ENCODE measurements at regions not wholly inside any gene's neighbourhood (a gene's known extent, or its start where the extent isn't known, plus 50 kb on each side); places are given as distances from the start of the nearest gene placed in this dataset.

- in situ Hi-C loops (cut with HindIII; ENCODE audit: low sequenced_read_pairs): no loop called here
- no peak overlapping the region for H3K4me3 ChIP-seq (ENCODE audit: low read depth, low read length)
- TF ChIP-seq CTCF (IDR thresholded peaks at IDR 0.05; ENCODE audit: low read depth, low read length): no peak
- no peak for DNase-seq (ENCODE audit: low read depth, low spot score)
Observed at GRCh38 chr10:92763634-92764155, 73.9 kb downstream of the HHEX start.

GRCh38 chr10:92766451-92766850 is 76.7 kb downstream of the HHEX start:
- no peak overlapping the region for H3K4me3 ChIP-seq (ENCODE audit: low read depth, low read length)
- no peak for TF ChIP-seq CTCF (IDR thresholded peaks at IDR 0.05; ENCODE audit: low read depth, low read length)
- in situ Hi-C loops (cut with HindIII; ENCODE audit: low sequenced_read_pairs): no loop called here
- DNase-seq (ENCODE audit: low read depth, low spot score): no peak

GRCh38 chr10:92768104-92768503 is 78.3 kb downstream of the HHEX start:
- TF ChIP-seq CTCF (IDR thresholded peaks at IDR 0.05; ENCODE audit: low read depth, low read length): no peak
- H3K4me3 ChIP-seq (ENCODE audit: low read depth, low read length): no peak overlapping the region
- DNase-seq (ENCODE audit: low read depth, low spot score): no peak
- in situ Hi-C loops (cut with HindIII; ENCODE audit: low sequenced_read_pairs): no loop called here

GRCh38 chr10:92773776-92774175 is 74.5 kb upstream of the EXOC6 start:
- TF ChIP-seq CTCF (IDR thresholded peaks at IDR 0.05; ENCODE audit: low read depth, low read length): no peak

GRCh38 chr10:92778091-92778490 is 70.2 kb upstream of the EXOC6 start:
- DNase-seq (ENCODE audit: low read depth, low spot score): no peak
- TF ChIP-seq CTCF (IDR thresholded peaks at IDR 0.05; ENCODE audit: low read depth, low read length): no peak
- no peak overlapping the region for H3K4me3 ChIP-seq (ENCODE audit: low read depth, low read length)
- in situ Hi-C loops (cut with HindIII; ENCODE audit: low sequenced_read_pairs): no loop called here

More at GRCh38 chr10:92773776-92774175, 74.5 kb upstream of the EXOC6 start:
- in situ Hi-C loops (cut with HindIII; ENCODE audit: low sequenced_read_pairs): no loop called here
- H3K4me3 ChIP-seq (ENCODE audit: low read depth, low read length): no peak overlapping the region
- DNase-seq (ENCODE audit: low read depth, low spot score): no peak

GRCh38 chr10:92785118-92785517 is 63.2 kb upstream of the EXOC6 start:
- DNase-seq (ENCODE audit: low read depth, low spot score): no peak
- in situ Hi-C loops (cut with HindIII; ENCODE audit: low sequenced_read_pairs): no loop called here
- no peak for TF ChIP-seq CTCF (IDR thresholded peaks at IDR 0.05; ENCODE audit: low read depth, low read length)

More at GRCh38 chr10:92785118-92785517, 63.2 kb upstream of the EXOC6 start:
- H3K4me3 ChIP-seq (ENCODE audit: low read depth, low read length): no peak overlapping the region

Data from astrocyte of the spinal cord (primary cell).